HepG2 (cell line): ENCODE measurements at regions not wholly inside any gene's neighbourhood (a gene's known extent, or its start where the extent isn't known, plus 50 kb on each side); places are given as distances from the start of the nearest gene placed in this dataset.

Experiments used
- ATAC-seq: fragments of 200-7000 bp; cut with Tn5 transposase; 3 replicates; pipeline ENCODE4 v1.9.1; 2020; ENCODE audit warnings: mild to moderate bottlenecking, moderate library complexity
- BruUV-seq: library from RNA; stranded (reverse); fragments of 400-500 nt; replicated peaks from 2 replicates; lab custom pipeline; 2021; lab: Mats Ljungman, UMichigan
- CTCF ChIA-PET: fragments of 300-600 bp; formaldehyde crosslinking; extraction: SDS; loops from one replicate; lab custom pipeline; 2021; ENCODE audit warnings: low total read pairs, inconsistent platforms, low intra/inter-chr PET ratio; lab: Yijun Ruan, JAX
- POLR2A ChIA-PET: fragments of 350-600 bp; sonication (Branson Sonifier 250); formaldehyde crosslinking; loops from one replicate; lab custom pipeline; 2020; ENCODE audit warnings: antibody characterized with exemption, inconsistent platforms; lab: Yijun Ruan, JAX
- DNase-seq: peaks from one replicate; pipeline ENCODE4 v3.0.0-alpha.2; 2015; ENCODE audit warnings: low spot score
- FAIRE-seq: peaks from 3 replicates; lab custom pipeline; 2011; peaks lifted over from hg19 to GRCh38; lab: Jason Lieb, UNC
- H2AFZ ChIP-seq: one replicate; pipeline ENCODE4 v1.6.1; 2011; ENCODE audit warnings: low read length, inconsistent platforms
- H3K27ac ChIP-seq: fragments of 300-600 bp; 3 replicates; pipeline ENCODE4 v1.8.0; 2011; ENCODE audit warnings: mixed run types, mild to moderate bottlenecking, mixed read lengths, low read length, inconsistent platforms; ENCODE audit not compliant: insufficient read depth; ENCODE audit errors: extremely low read length
- H3K27me3 ChIP-seq, 2 experiments: fragments of 200-600 bp in 1 of 2; 2 replicates in 1 of 2; 3 replicates in 1 of 2; pipeline versions ENCODE4 v1.6.0 to v1.8.0; 2011; ENCODE audit warnings: low read length in 2 of 2, mild to moderate bottlenecking in 2 of 2, moderate library complexity in 2 of 2, inconsistent platforms in 1 of 2; ENCODE audit not compliant: insufficient read depth in 2 of 2, control insufficient read depth in 1 of 2
- H3K36me3 ChIP-seq, 2 experiments: fragments of 200-600 bp in 1 of 2; replicated peaks in 1 of 2; 2 replicates in 1 of 2; 3 replicates in 1 of 2; pipeline versions ENCODE4 v1.5.1 to v1.8.0; 2011; ENCODE audit warnings: low read length in 2 of 2, inconsistent platforms in 1 of 2; ENCODE audit not compliant: insufficient read depth in 2 of 2, control insufficient read depth in 1 of 2
- H3K4me1 ChIP-seq: 2 replicates; pipeline ENCODE4 v1.5.1; 2012; ENCODE audit warnings: low read length, inconsistent platforms; ENCODE audit not compliant: insufficient read depth
- H3K4me2 ChIP-seq: 2 replicates; pipeline ENCODE4 v1.6.0; 2011; ENCODE audit warnings: low read depth, low read length, inconsistent platforms
- H3K4me3 ChIP-seq, 3 experiments: fragments of 200-600 bp in 1 of 3; sonication (generic), shearing (Covaris generic) in 1 of 3; replicated peaks in 1 of 3; 2 replicates each; pipeline ENCODE4 v1.5.1; 2011 to 2016; ENCODE audit warnings: low read length in 3 of 3, inconsistent platforms in 2 of 3, low read depth in 2 of 3, mild to moderate bottlenecking in 2 of 3, control low read depth in 1 of 3, mixed read lengths in 1 of 3; ENCODE audit not compliant: insufficient read depth in 1 of 3
- H3K79me2 ChIP-seq: one replicate; pipeline ENCODE4 v1.6.1; 2011; ENCODE audit warnings: low read length, inconsistent platforms; ENCODE audit not compliant: insufficient read depth
- H3K9ac ChIP-seq: 2 replicates; pipeline ENCODE4 v1.6.0; 2011; ENCODE audit warnings: mild to moderate bottlenecking, low read depth, low read length, inconsistent platforms; ENCODE audit not compliant: insufficient read depth
- H3K9me3 ChIP-seq: 2 replicates; pipeline ENCODE4 v1.5.1; 2012; ENCODE audit warnings: mild to moderate bottlenecking, low read length
- H4K20me1 ChIP-seq: 2 replicates; pipeline ENCODE4 v1.6.0; 2011; ENCODE audit warnings: inconsistent platforms, mild to moderate bottlenecking, low read length, moderate library complexity; ENCODE audit not compliant: insufficient read depth
- ARNTL ChIP-seq: sonication (generic); formaldehyde crosslinking; IDR thresholded peaks from 2 replicates; pipeline ENCODE4 v1.4.0; 2020; ENCODE audit warnings: mild to moderate bottlenecking, missing genetic modification reagents
- BHLHE40 ChIP-seq: IDR thresholded peaks from 2 replicates; pipeline ENCODE4 v1.6.1; 2011; ENCODE audit warnings: low read length, improper control_type of control experiment
- GATA4 ChIP-seq: sonication (generic); IDR thresholded peaks from 2 replicates; pipeline ENCODE4 v1.6.1; 2016; ENCODE audit warnings: antibody characterized with exemption, low read depth, borderline replicate concordance
- HIVEP1 ChIP-seq: sonication (generic); formaldehyde crosslinking; IDR thresholded peaks from 2 replicates; pipeline ENCODE4 v1.4.0; 2020; ENCODE audit warnings: mild to moderate bottlenecking, missing genetic modification reagents
- MAX ChIP-seq: IDR thresholded peaks from 2 replicates; pipeline ENCODE4 v1.6.1; 2012; ENCODE audit warnings: inconsistent platforms
- RAD21 ChIP-seq: fragments of 450-650 bp; formaldehyde crosslinking; IDR thresholded peaks from 2 replicates; pipeline ENCODE4 v1.5.0; 2020; ENCODE audit warnings: mild to moderate bottlenecking
- SOX6 ChIP-seq, 2 experiments: fragments of 450-650 bp in 1 of 2; sonication (generic) in 1 of 2; formaldehyde crosslinking in 1 of 2; IDR thresholded peaks; 2 replicates each; pipeline versions ENCODE4 v1.4.0 to v1.6.1; 2017 to 2020; ENCODE audit warnings: antibody characterized with exemption in 1 of 2, mild to moderate bottlenecking in 1 of 2, missing genetic modification reagents in 1 of 2
- U2AF2 ChIP-seq: fragments of 200-400 bp; formaldehyde crosslinking; IDR thresholded peaks from 2 replicates; pipeline ENCODE4 v1.6.1; 2017; ENCODE audit warnings: low read depth, mild to moderate bottlenecking, low read length
- ZMYM3 ChIP-seq: sonication (generic); formaldehyde crosslinking; IDR thresholded peaks from 2 replicates; pipeline ENCODE4 v1.5.1; 2020; ENCODE audit warnings: mild to moderate bottlenecking, missing genetic modification reagents
- ZNF136 ChIP-seq: sonication (generic); formaldehyde crosslinking; IDR thresholded peaks from 2 replicates; pipeline ENCODE4 v1.8.1; 2022; ENCODE audit warnings: low read depth, mild to moderate bottlenecking, moderate library complexity, missing genetic modification reagents
- ZNF501 ChIP-seq: sonication (generic); formaldehyde crosslinking; IDR thresholded peaks from 2 replicates; pipeline ENCODE4 v1.5.1; 2020; ENCODE audit warnings: mild to moderate bottlenecking, moderate library complexity, missing genetic modification reagents
- ZNF597 ChIP-seq: sonication (generic); formaldehyde crosslinking; IDR thresholded peaks from 2 replicates; pipeline ENCODE4 v1.5.0; 2020; ENCODE audit warnings: missing genetic modification reagents
- ZNF766 ChIP-seq: sonication (generic); formaldehyde crosslinking; IDR thresholded peaks from 2 replicates; pipeline ENCODE4 v1.5.0; 2020; ENCODE audit warnings: missing genetic modification reagents, borderline replicate concordance
- WGBS: methylation state at CpG from one replicate; pipeline ENCODE4 v1.1.6; 2017; ENCODE audit warnings: low lambda C conversion rate; 5-methylcytosine and 5-hydroxymethylcytosine counted together
- in situ Hi-C: cut with HindIII; loops from 2 replicates; pipeline ENCODE4 v1.10.0; 2017; ENCODE audit warnings: low pct_unique_long_range_greater_than_20kb; ENCODE audit not compliant: extremely low pct_ligation_motif_present
- intact Hi-C: fragments of 100-400 bp; cut with micrococcal nuclease; formaldehyde crosslinking; loops from one replicate; pipeline ENCODE4 v1.10.0; 2022; ENCODE audit not compliant: unreplicated experiment
- TF ChIP-seq, protein P1 (sequence below): sonication (generic); formaldehyde crosslinking; IDR thresholded peaks from 2 replicates; pipeline ENCODE4 v1.4.0; 2020; ENCODE audit warnings: missing genetic modification reagents
- TF ChIP-seq, protein P2 (sequence below): sonication (generic); formaldehyde crosslinking; IDR thresholded peaks from 2 replicates; pipeline ENCODE4 v1.4.0; 2020; ENCODE audit warnings: missing genetic modification reagents
- TF ChIP-seq, protein P3 (sequence below): sonication (generic); formaldehyde crosslinking; IDR thresholded peaks from 2 replicates; pipeline ENCODE4 v1.4.0; 2020; ENCODE audit warnings: missing genetic modification reagents

- no TSS peak for BruUV-seq
- in situ Hi-C loops (no loop called here), intact Hi-C loops (no loop called here)
- ChIA-PET CTCF (no interaction called here), POLR2A (no interaction called here)
- Histone ChIP-seq H3K27me3 (no peaks in the 10 kb centered on the region), H3K9me3 (no peaks in the 10 kb centered on the region), H3K4me1 (no peaks in the 10 kb centered on the region), H3K79me2 (no peaks in the 10 kb centered on the region), H3K36me3 (no peaks in the 10 kb centered on the region), H3K4me2 (no peak overlapping the region), H3K4me3 (no peak overlapping the region), H4K20me1 (no peaks in the 10 kb centered on the region), H2AFZ (no peak overlapping the region), H3K27ac (no peak overlapping the region), H3K9ac (no peak overlapping the region)
- DNase-seq: no peak
- no peak for FAIRE-seq
- 2% methylated on average over 2 of the region's 2 CpGs for WGBS
- no peak for ATAC-seq
- TF ChIP-seq ARNTL (CRISPR knock-in tag) (no peak), HIVEP1 (CRISPR knock-in tag) (no peak), ZNF597 (no peak), ZNF501 (CRISPR knock-in tag) (no peak), RAD21 (no peak), U2AF2 (no peak), SOX6 (IDR thresholded peaks at IDR 0.05) (no peak), SOX6 (CRISPR knock-in tag; IDR thresholded peaks at IDR 0.05) (no peak), ZNF766 (CRISPR knock-in tag) (no peak), ZNF136 (no peak), ZMYM3 (CRISPR knock-in tag) (no peak), GATA4 (no peak), BHLHE40 (no peak), MAX (no peak)
- TF ChIP-seq, protein P1, sequence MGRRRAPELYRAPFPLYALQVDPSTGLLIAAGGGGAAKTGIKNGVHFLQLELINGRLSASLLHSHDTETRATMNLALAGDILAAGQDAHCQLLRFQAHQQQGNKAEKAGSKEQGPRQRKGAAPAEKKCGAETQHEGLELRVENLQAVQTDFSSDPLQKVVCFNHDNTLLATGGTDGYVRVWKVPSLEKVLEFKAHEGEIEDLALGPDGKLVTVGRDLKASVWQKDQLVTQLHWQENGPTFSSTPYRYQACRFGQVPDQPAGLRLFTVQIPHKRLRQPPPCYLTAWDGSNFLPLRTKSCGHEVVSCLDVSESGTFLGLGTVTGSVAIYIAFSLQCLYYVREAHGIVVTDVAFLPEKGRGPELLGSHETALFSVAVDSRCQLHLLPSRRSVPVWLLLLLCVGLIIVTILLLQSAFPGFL (CRISPR knock-in tag): no peak
- TF ChIP-seq, protein P2, sequence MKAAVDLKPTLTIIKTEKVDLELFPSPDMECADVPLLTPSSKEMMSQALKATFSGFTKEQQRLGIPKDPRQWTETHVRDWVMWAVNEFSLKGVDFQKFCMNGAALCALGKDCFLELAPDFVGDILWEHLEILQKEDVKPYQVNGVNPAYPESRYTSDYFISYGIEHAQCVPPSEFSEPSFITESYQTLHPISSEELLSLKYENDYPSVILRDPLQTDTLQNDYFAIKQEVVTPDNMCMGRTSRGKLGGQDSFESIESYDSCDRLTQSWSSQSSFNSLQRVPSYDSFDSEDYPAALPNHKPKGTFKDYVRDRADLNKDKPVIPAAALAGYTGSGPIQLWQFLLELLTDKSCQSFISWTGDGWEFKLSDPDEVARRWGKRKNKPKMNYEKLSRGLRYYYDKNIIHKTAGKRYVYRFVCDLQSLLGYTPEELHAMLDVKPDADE (CRISPR knock-in tag): no peak
- TF ChIP-seq, protein P3, sequence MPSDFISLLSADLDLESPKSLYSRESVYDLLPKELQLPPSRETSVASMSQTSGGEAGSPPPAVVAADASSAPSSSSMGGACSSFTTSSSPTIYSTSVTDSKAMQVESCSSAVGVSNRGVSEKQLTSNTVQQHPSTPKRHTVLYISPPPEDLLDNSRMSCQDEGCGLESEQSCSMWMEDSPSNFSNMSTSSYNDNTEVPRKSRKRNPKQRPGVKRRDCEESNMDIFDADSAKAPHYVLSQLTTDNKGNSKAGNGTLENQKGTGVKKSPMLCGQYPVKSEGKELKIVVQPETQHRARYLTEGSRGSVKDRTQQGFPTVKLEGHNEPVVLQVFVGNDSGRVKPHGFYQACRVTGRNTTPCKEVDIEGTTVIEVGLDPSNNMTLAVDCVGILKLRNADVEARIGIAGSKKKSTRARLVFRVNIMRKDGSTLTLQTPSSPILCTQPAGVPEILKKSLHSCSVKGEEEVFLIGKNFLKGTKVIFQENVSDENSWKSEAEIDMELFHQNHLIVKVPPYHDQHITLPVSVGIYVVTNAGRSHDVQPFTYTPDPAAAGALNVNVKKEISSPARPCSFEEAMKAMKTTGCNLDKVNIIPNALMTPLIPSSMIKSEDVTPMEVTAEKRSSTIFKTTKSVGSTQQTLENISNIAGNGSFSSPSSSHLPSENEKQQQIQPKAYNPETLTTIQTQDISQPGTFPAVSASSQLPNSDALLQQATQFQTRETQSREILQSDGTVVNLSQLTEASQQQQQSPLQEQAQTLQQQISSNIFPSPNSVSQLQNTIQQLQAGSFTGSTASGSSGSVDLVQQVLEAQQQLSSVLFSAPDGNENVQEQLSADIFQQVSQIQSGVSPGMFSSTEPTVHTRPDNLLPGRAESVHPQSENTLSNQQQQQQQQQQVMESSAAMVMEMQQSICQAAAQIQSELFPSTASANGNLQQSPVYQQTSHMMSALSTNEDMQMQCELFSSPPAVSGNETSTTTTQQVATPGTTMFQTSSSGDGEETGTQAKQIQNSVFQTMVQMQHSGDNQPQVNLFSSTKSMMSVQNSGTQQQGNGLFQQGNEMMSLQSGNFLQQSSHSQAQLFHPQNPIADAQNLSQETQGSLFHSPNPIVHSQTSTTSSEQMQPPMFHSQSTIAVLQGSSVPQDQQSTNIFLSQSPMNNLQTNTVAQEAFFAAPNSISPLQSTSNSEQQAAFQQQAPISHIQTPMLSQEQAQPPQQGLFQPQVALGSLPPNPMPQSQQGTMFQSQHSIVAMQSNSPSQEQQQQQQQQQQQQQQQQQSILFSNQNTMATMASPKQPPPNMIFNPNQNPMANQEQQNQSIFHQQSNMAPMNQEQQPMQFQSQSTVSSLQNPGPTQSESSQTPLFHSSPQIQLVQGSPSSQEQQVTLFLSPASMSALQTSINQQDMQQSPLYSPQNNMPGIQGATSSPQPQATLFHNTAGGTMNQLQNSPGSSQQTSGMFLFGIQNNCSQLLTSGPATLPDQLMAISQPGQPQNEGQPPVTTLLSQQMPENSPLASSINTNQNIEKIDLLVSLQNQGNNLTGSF: no peak
Measured at GRCh38 chrX:97876697-97877407, 993.1 kb downstream of the RPA4 start.
